ENCODE measurements at regions not wholly inside any gene's neighbourhood (a gene's known extent, or its start where the extent isn't known, plus 50 kb on each side); places are given as distances from the start of the nearest gene placed in this dataset.

GRCh38 chr7:115682507-115682906 lies 348.1 kb downstream of the TFEC start:
- Histone ChIP-seq H3K4me1 (no peaks in the 10 kb centered on the region), H3K4me3 (no peak overlapping the region), H3K9me3 (no peaks in the 10 kb centered on the region), H3K36me3 (no peaks in the 10 kb centered on the region), H3K27ac (no peak overlapping the region), H3K27me3 (no peaks in the 10 kb centered on the region)
- intact Hi-C loops (cut with DNase I; ENCODE audit: low total_unique reads), result no loop called here
- no peak for DNase-seq
- TF ChIP-seq CTCF (IDR thresholded peaks at IDR 0.05), result no peak
- TF ChIP-seq POLR2A (IDR thresholded peaks at IDR 0.05), result no peak

GRCh38 chr7:115680921-115681320 lies 349.6 kb downstream of the TFEC start:
- Histone ChIP-seq H3K4me1 (no peaks in the 10 kb centered on the region), H3K27ac (no peak overlapping the region), H3K27me3 (no peaks in the 10 kb centered on the region), H3K36me3 (no peaks in the 10 kb centered on the region), H3K4me3 (no peak overlapping the region), H3K9me3 (no peaks in the 10 kb centered on the region)
- intact Hi-C loops (cut with DNase I; ENCODE audit: low total_unique reads), result no loop called here
- no peak for TF ChIP-seq CTCF (IDR thresholded peaks at IDR 0.05)
- no peak for TF ChIP-seq POLR2A (IDR thresholded peaks at IDR 0.05)
- DNase-seq, result no peak

DNA sequence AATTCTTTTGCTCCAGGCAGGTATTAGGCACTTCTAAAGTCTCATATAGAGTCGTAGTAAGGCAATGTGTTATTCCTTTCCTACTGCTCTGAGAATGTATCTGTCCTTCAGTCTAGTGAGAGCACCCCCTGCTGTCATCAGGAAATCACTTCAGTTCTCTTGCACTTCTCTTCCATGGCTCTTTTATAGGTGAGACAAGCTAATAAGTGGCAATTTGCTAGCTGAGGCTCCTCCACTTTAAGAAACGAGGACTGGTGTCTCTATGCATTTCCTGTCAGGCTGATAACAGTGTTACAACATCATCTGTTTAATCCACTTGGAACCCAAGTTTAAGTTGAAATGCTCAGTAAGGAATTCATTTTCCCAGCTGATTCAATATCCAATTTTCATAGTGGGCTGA lies 350.6 kb downstream of the TFEC start:
- Histone ChIP-seq H3K27ac (no peak overlapping the region), H3K27me3 (no peaks in the 10 kb centered on the region), H3K9me3 (no peaks in the 10 kb centered on the region), H3K4me1 (no peaks in the 10 kb centered on the region), H3K4me3 (no peak overlapping the region), H3K36me3 (no peaks in the 10 kb centered on the region)
- peak in 1 of 4 experiments; percentile 31 for TF ChIP-seq CTCF (IDR thresholded peaks at IDR 0.05)
- TF ChIP-seq POLR2A (IDR thresholded peaks at IDR 0.05), result no peak
- intact Hi-C loops (cut with DNase I; ENCODE audit: low total_unique reads), result no loop called here
- DNase-seq, result peak in 1 of 2 donors; percentile 13

GRCh38 chr7:115679423-115679822 lies 351.1 kb downstream of the TFEC start:
- Histone ChIP-seq H3K9me3 (no peaks in the 10 kb centered on the region), H3K4me3 (no peak overlapping the region), H3K36me3 (no peaks in the 10 kb centered on the region), H3K4me1 (no peaks in the 10 kb centered on the region), H3K27ac (no peak overlapping the region), H3K27me3 (no peaks in the 10 kb centered on the region)
- DNase-seq, result no peak
- no peak for TF ChIP-seq CTCF (IDR thresholded peaks at IDR 0.05)
- no peak for TF ChIP-seq POLR2A (IDR thresholded peaks at IDR 0.05)
- intact Hi-C loops (cut with DNase I; ENCODE audit: low total_unique reads), result no loop called here

DNA sequence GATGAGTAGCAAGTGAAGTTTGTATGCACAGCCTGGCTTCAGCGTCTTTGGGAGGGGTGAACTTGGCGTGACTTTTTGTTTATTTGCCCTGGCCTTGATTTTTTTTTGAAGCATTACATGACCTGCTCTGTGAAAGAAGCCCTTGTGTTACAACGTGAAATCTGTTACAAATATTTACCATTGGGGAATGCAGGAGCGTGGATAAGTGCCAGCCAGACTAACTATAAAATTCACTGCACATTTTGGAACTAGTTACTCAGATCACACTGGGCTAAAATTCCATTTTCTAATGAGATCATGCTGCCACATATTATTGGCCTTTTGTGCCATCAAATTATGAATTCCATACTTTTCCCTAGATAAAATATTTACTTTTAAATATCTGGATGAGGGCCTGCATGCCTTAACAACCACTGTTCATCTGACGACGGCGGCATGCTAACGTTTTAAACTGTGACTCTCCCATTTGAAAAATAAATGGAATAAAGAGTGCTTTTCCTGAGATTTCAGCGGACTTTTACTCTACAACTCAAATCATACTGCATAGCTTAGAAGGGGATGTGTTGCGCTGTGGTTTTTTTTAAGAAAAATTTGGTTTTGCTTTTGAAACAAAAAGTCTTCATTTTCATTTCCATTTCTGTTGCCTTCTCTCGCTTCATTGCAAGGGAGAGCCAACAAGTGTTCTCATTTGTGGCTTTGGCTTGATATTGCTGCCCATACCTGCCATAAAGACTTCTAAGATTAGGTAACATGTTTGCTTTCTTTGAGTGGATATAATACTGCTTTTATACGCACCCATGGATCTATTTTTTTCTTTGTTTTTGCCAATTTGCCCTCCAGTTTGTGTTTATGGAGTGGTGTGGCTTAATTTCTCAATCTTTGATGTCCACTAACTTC lies 352.2 kb downstream of the TFEC start:
- TF ChIP-seq POLR2A (IDR thresholded peaks at IDR 0.05) (no peak), CTCF (IDR thresholded peaks at IDR 0.05) (no peak)
- no peaks in the 10 kb centered on the region for H3K9me3 ChIP-seq
- no peaks in the 10 kb centered on the region for H3K4me1 ChIP-seq
- no peak overlapping the region for H3K27ac ChIP-seq
- intact Hi-C loops (cut with DNase I; ENCODE audit: low total_unique reads), result no loop called here
- H3K27me3 ChIP-seq, result no peaks in the 10 kb centered on the region
- H3K36me3 ChIP-seq, result no peaks in the 10 kb centered on the region
- DNase-seq, result no peak
- H3K4me3 ChIP-seq, result no peak overlapping the region
